GM12878 (cell line): ENCODE measurements at regions not wholly inside any gene's neighbourhood (a gene's known extent, or its start where the extent isn't known, plus 50 kb on each side); places are given as distances from the start of the nearest gene placed in this dataset.

Experiments used
- ATAC-seq: fragments of 200-7000 bp; cut with Tn5 transposase; 3 replicates; pipeline ENCODE4 v1.9.1; 2020; ENCODE audit warnings: mild to moderate bottlenecking, moderate library complexity
- BruUV-seq: library from RNA; stranded (reverse); fragments of 400-500 nt; replicated peaks from 2 replicates; lab custom pipeline; 2021; lab: Mats Ljungman, UMichigan
- CTCF ChIA-PET: fragments of 300-600 bp; sonication (Branson Sonifier 250); formaldehyde crosslinking; extraction: SDS; loops from one replicate; lab custom pipeline; 2021; ENCODE audit warnings: inconsistent platforms; lab: Yijun Ruan, JAX
- POLR2A ChIA-PET: fragments of 350-600 bp; formaldehyde crosslinking; extraction: SDS; loops from one replicate; lab custom pipeline; 2021; ENCODE audit warnings: inconsistent platforms; lab: Charles Lee
- RAD21 ChIA-PET: fragments of 300-600 bp; sonication (Branson Sonifier 250); formaldehyde crosslinking; loops from one replicate; lab custom pipeline; 2023; ENCODE audit warnings: antibody characterized with exemption; ENCODE audit not compliant: unreplicated experiment; lab: Charles Lee
- SMC1A ChIA-PET: fragments of 300-600 bp; sonication (Branson Sonifier 250); formaldehyde crosslinking; loops from one replicate; lab custom pipeline; 2023; ENCODE audit not compliant: unreplicated experiment, uncharacterized antibody; lab: Charles Lee
- DNase-seq: peaks from one replicate; pipeline ENCODE4 v3.0.0-alpha.2; 2011; ENCODE audit warnings: low read depth, low spot score
- FAIRE-seq: peaks from 3 replicates; lab custom pipeline; 2011; peaks lifted over from hg19 to GRCh38; lab: Jason Lieb, UNC
- H2AFZ ChIP-seq: 2 replicates; pipeline ENCODE4 v1.6.0; 2011; ENCODE audit warnings: low read depth, low read length, control low read depth; ENCODE audit not compliant: control insufficient read depth
- H3K27ac ChIP-seq: 2 replicates; pipeline ENCODE4 v1.5.1; 2011; ENCODE audit warnings: control low read depth; ENCODE audit not compliant: control insufficient read depth, insufficient read depth
- H3K27me3 ChIP-seq, 2 experiments: replicated peaks in 1 of 2; 2 replicates each; pipeline versions ENCODE4 v1.6.0 to v1.6.1; 2011; ENCODE audit warnings: low read length in 1 of 2; ENCODE audit not compliant: control insufficient read depth in 2 of 2, insufficient read depth in 2 of 2
- H3K36me3 ChIP-seq, 2 experiments: 2 replicates each; pipeline ENCODE4 v1.5.1; 2011; ENCODE audit warnings: low read length in 1 of 2; ENCODE audit not compliant: control insufficient read depth in 2 of 2, insufficient read depth in 2 of 2
- H3K4me1 ChIP-seq: 2 replicates; pipeline ENCODE4 v1.6.1; 2011; ENCODE audit warnings: mild to moderate bottlenecking, low read length, moderate library complexity, mixed read lengths; ENCODE audit not compliant: control insufficient read depth, insufficient read depth
- H3K4me2 ChIP-seq: 2 replicates; pipeline ENCODE4 v1.6.0; 2011; ENCODE audit warnings: control low read depth; ENCODE audit not compliant: control insufficient read depth, insufficient read depth
- H3K4me3 ChIP-seq: fragments of 200-600 bp; sonication (generic); 2 replicates; pipeline ENCODE4 v1.5.1; 2016
- H3K79me2 ChIP-seq: 2 replicates; pipeline ENCODE4 v1.6.0; 2011; ENCODE audit warnings: low read length; ENCODE audit not compliant: control insufficient read depth, insufficient read depth
- H3K9ac ChIP-seq: 2 replicates; pipeline ENCODE4 v1.8.0; 2011; ENCODE audit warnings: low read length, control low read depth, mixed read lengths; ENCODE audit not compliant: control insufficient read depth, insufficient read depth
- H3K9me3 ChIP-seq: replicated peaks from 3 replicates; pipeline ENCODE4 v1.5.1; 2011; ENCODE audit warnings: mild to moderate bottlenecking, low read length; ENCODE audit not compliant: control insufficient read depth, insufficient read depth
- H4K20me1 ChIP-seq: 2 replicates; pipeline ENCODE4 v1.6.0; 2011; ENCODE audit not compliant: control insufficient read depth, insufficient read depth
- ATF3 ChIP-seq: IDR thresholded peaks from 2 replicates; pipeline ENCODE4 v1.6.1; 2011; ENCODE audit warnings: low read depth, mild to moderate bottlenecking, low read length, moderate library complexity, borderline replicate concordance; ENCODE audit errors: extremely low read depth
- CBFB ChIP-seq: IDR thresholded peaks from 2 replicates; pipeline ENCODE4 v1.6.1; 2016; ENCODE audit warnings: antibody characterized with exemption, low read depth
- FOXK2 ChIP-seq: fragments of 450-650 bp; IDR thresholded peaks from 2 replicates; pipeline ENCODE4 v1.6.1; 2017; ENCODE audit warnings: mild to moderate bottlenecking, moderate library complexity
- FOXM1 ChIP-seq: IDR thresholded peaks from 2 replicates; pipeline ENCODE4 v1.6.1; 2012; ENCODE audit warnings: low read depth, mild to moderate bottlenecking, inconsistent platforms, low read length, moderate library complexity
- NFYA ChIP-seq: IDR thresholded peaks from 2 replicates; pipeline ENCODE4 v1.6.1; 2011; ENCODE audit warnings: low read depth, mild to moderate bottlenecking, low read length, improper control_type of control experiment, borderline replicate concordance
- PML ChIP-seq: IDR thresholded peaks from 2 replicates; pipeline ENCODE4 v1.6.1; 2012; ENCODE audit warnings: low read length, inconsistent platforms
- POLR2AphosphoS2 ChIP-seq: IDR thresholded peaks from 2 replicates; pipeline ENCODE4 v1.6.1; 2011; ENCODE audit warnings: low read depth, mild to moderate bottlenecking, low read length, improper control_type of control experiment, moderate library complexity
- SMAD1 ChIP-seq: fragments of 450-650 bp; IDR thresholded peaks from 2 replicates; pipeline ENCODE4 v1.6.1; 2018; ENCODE audit warnings: mild to moderate bottlenecking, low read depth; ENCODE audit not compliant: partially characterized antibody
- SP1 ChIP-seq: IDR thresholded peaks from one replicate; pipeline ENCODE4 v1.6.1; 2011; ENCODE audit warnings: low read depth, low read length
- TCF7 ChIP-seq: IDR thresholded peaks from 2 replicates; pipeline ENCODE4 v1.6.1; 2014; ENCODE audit warnings: antibody characterized with exemption, borderline replicate concordance
- USF1 ChIP-seq: IDR thresholded peaks from 2 replicates; pipeline ENCODE4 v1.6.1; 2011; ENCODE audit warnings: borderline replicate concordance, low read depth, mild to moderate bottlenecking, moderate library complexity, mixed read lengths, low read length; ENCODE audit not compliant: insufficient read depth; ENCODE audit errors: extremely low read length
- ZBED1 ChIP-seq: IDR thresholded peaks from 2 replicates; pipeline ENCODE4 v1.6.1; 2016; ENCODE audit warnings: borderline replicate concordance
- ZNF384 ChIP-seq: IDR thresholded peaks from 2 replicates; pipeline ENCODE4 v1.6.1; 2012; ENCODE audit warnings: low read depth, mild to moderate bottlenecking, low read length, improper control_type of control experiment, borderline replicate concordance
- WGBS: methylation state at CpG from one replicate; pipeline ENCODE4 v1.1.6; 2016; ENCODE audit warnings: low lambda C conversion rate; ENCODE audit not compliant: insufficient replicate concordance, insufficient coverage; ENCODE audit errors: missing lambda C conversion rate; 5-methylcytosine and 5-hydroxymethylcytosine counted together
- in situ Hi-C: fragments of 300-500 bp; cut with MboI; formaldehyde crosslinking; loops from 9 replicates; pipeline ENCODE4 v1.14.3; 2018; ENCODE audit warnings: mixed read lengths
- intact Hi-C: fragments of 100-400 bp; cut with micrococcal nuclease; formaldehyde crosslinking; loops from one replicate; pipeline ENCODE4 v1.14.2; 2022; ENCODE audit not compliant: unreplicated experiment
- TF ChIP-seq, protein P1 (sequence below): fragments of 450-650 bp; formaldehyde crosslinking; IDR thresholded peaks from 2 replicates; pipeline ENCODE4 v1.4.0; 2020; ENCODE audit warnings: mild to moderate bottlenecking, moderate library complexity
- TF ChIP-seq, protein P2 (sequence below): fragments of 450-650 bp; IDR thresholded peaks from 2 replicates; pipeline ENCODE4 v1.6.1; 2016; ENCODE audit warnings: mild to moderate bottlenecking

DNA sequence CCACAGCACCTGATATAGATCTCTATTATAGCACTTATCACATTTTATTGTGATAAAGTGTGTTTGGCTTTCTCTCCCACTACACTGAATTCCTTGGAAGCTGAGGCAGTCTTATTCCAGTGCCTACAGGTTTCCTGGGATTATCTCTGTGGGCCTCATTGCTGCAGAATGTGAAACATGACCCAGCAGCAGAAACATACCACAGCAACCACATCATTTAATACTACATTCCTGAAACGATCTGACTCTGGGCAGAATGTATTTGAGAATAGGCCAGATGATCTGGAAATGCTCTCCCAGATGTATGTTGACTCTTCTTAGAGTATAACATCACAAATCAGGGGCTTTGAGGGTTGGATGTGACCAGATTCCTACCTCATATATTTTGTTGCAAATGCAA is 323.5 kb upstream of the TANK start:
- FAIRE-seq = no peak
- H3K4me3 ChIP-seq = no peak overlapping the region
- in situ Hi-C loops (no loop called here), intact Hi-C loops (no loop called here)
- H3K27ac ChIP-seq = no peak overlapping the region
- H4K20me1 ChIP-seq = no peaks in the 10 kb centered on the region
- H3K27me3 ChIP-seq = 0 out of 4 replicates have a peak, but pooled peaks cover 0 to 3% of the 10 kb centered on the region in 2 experiments
- no peaks in the 10 kb centered on the region for H3K9me3 ChIP-seq
- CTCF ChIA-PET = no interaction called here
- ATAC-seq = no peak
- no peaks in the 10 kb centered on the region for H3K4me1 ChIP-seq
- no TSS peak for BruUV-seq
- no peak overlapping the region for H3K9ac ChIP-seq
- 0% methylated on average over 1 of the region's 1 CpG for WGBS
- no peaks in the 10 kb centered on the region for H3K79me2 ChIP-seq
- POLR2A ChIA-PET = no interaction called here
- DNase-seq = no peak
- no peaks in the 10 kb centered on the region for H3K36me3 ChIP-seq
- no peak overlapping the region for H2AFZ ChIP-seq
- SMC1A ChIA-PET = interaction anchor here (0.6 kb wide), 1 partner anchor 314 kb away, joined by 3 read pairs; no protein-coding TSS in a partner anchor
- H3K4me2 ChIP-seq = no peak overlapping the region
- RAD21 ChIA-PET = no interaction called here
- TF ChIP-seq TCF7 = no peak
- TF ChIP-seq, protein P1, sequence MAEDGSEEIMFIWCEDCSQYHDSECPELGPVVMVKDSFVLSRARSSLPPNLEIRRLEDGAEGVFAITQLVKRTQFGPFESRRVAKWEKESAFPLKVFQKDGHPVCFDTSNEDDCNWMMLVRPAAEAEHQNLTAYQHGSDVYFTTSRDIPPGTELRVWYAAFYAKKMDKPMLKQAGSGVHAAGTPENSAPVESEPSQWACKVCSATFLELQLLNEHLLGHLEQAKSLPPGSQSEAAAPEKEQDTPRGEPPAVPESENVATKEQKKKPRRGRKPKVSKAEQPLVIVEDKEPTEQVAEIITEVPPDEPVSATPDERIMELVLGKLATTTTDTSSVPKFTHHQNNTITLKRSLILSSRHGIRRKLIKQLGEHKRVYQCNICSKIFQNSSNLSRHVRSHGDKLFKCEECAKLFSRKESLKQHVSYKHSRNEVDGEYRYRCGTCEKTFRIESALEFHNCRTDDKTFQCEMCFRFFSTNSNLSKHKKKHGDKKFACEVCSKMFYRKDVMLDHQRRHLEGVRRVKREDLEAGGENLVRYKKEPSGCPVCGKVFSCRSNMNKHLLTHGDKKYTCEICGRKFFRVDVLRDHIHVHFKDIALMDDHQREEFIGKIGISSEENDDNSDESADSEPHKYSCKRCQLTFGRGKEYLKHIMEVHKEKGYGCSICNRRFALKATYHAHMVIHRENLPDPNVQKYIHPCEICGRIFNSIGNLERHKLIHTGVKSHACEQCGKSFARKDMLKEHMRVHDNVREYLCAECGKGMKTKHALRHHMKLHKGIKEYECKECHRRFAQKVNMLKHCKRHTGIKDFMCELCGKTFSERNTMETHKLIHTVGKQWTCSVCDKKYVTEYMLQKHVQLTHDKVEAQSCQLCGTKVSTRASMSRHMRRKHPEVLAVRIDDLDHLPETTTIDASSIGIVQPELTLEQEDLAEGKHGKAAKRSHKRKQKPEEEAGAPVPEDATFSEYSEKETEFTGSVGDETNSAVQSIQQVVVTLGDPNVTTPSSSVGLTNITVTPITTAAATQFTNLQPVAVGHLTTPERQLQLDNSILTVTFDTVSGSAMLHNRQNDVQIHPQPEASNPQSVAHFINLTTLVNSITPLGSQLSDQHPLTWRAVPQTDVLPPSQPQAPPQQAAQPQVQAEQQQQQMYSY (CRISPR knock-in tag) = no peak
- no peak for TF ChIP-seq NFYA
- no peak for TF ChIP-seq ZNF384
- TF ChIP-seq USF1 = no peak
- TF ChIP-seq SP1 = no peak
- TF ChIP-seq SMAD1 = no peak
- TF ChIP-seq POLR2AphosphoS2 = no peak
- TF ChIP-seq, protein P2, sequence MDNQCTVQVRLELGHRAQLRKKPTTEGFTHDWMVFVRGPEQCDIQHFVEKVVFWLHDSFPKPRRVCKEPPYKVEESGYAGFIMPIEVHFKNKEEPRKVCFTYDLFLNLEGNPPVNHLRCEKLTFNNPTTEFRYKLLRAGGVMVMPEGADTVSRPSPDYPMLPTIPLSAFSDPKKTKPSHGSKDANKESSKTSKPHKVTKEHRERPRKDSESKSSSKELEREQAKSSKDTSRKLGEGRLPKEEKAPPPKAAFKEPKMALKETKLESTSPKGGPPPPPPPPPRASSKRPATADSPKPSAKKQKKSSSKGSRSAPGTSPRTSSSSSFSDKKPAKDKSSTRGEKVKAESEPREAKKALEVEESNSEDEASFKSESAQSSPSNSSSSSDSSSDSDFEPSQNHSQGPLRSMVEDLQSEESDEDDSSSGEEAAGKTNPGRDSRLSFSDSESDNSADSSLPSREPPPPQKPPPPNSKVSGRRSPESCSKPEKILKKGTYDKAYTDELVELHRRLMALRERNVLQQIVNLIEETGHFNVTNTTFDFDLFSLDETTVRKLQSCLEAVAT = no peak
- no peak for TF ChIP-seq PML
- TF ChIP-seq FOXK2 = no peak
- TF ChIP-seq CBFB = no peak
- no peak for TF ChIP-seq ZBED1
- TF ChIP-seq FOXM1 = no peak
- no peak for TF ChIP-seq ATF3
